ENCODE measurements at regions not wholly inside any gene's neighbourhood (a gene's known extent, or its start where the extent isn't known, plus 50 kb on each side); places are given as distances from the start of the nearest gene placed in this dataset.

GRCh38 chr3:147333098-147333497 is 73.2 kb downstream of the ZIC4 start:
- no CpG with 5 or more reads among the region's 3 CpGs for WGBS, 2 experiments (ENCODE audit: extremely low coverage in 2 of 2, insufficient read length in 1 of 2)
- intact Hi-C loops (cut with micrococcal nuclease) (no loop called here), in situ Hi-C loops (cut with MboI; ENCODE audit: low sequenced_read_pairs) (no loop called here), dilution Hi-C loops (cut with HindIII; ENCODE audit: low sequenced_read_pairs, unreplicated experiment) (no loop called here)
- no TSS peak for BruUV-seq (replicated peaks)
- no peak overlapping the region for H3K4me2 ChIP-seq (ENCODE audit: low read depth, low read length)
- no peak overlapping the region for H2AK5ac ChIP-seq (ENCODE audit: low read depth, low read length)
- H4K91ac ChIP-seq (ENCODE audit: insufficient read depth, low read depth, low read length), result no peak overlapping the region
- no peaks in the 10 kb centered on the region for H3K4me1 ChIP-seq (ENCODE audit: control insufficient read depth, insufficient read depth, low read length)
- no peak overlapping the region for H2AFZ ChIP-seq (replicated peaks; ENCODE audit: low read length, poor library complexity)
- H3K18ac ChIP-seq (ENCODE audit: low read depth, low read length), result no peak overlapping the region
- H2BK120ac ChIP-seq (ENCODE audit: low read depth, low read length), result no peak overlapping the region
- H3K23ac ChIP-seq (ENCODE audit: low read depth, low read length), result no peak overlapping the region
- H3K79me1 ChIP-seq (ENCODE audit: low read depth in 1 of 2, low read length in 2 of 2), result no peaks in the 10 kb centered on the region
- no peak overlapping the region for H2BK5ac ChIP-seq (ENCODE audit: low read depth, low read length, poor library complexity, severe bottlenecking)
- H3K56ac ChIP-seq (ENCODE audit: extremely low read depth, insufficient read depth, low read length), result no peak overlapping the region
- H3K36me3 ChIP-seq (ENCODE audit: control insufficient read depth, insufficient read depth, low read length), result no peaks in the 10 kb centered on the region
- H4K5ac ChIP-seq (ENCODE audit: low read depth, low read length), result no peak overlapping the region
- H2AK9ac ChIP-seq (replicated peaks; ENCODE audit: low read depth, low read length, poor library complexity), result no peak overlapping the region
- H3K14ac ChIP-seq (replicated peaks; ENCODE audit: low read depth, low read length), result no peak overlapping the region
- H3K27ac ChIP-seq (ENCODE audit: insufficient read depth, low read length), result no peak overlapping the region
- no peak overlapping the region for H4K8ac ChIP-seq (ENCODE audit: low read depth in 2 of 2, low read length in 2 of 2)
- no peak overlapping the region for H3K4me3 ChIP-seq (ENCODE audit: insufficient read depth, low read depth, low read length)
- H3K4ac ChIP-seq (ENCODE audit: low read depth, low read length), result no peak overlapping the region
- no peak for DNase-seq
- ATAC-seq (ENCODE audit: low read depth), result no peak
- TF ChIP-seq RAD21 (IDR thresholded peaks at IDR 0.05; ENCODE audit: low read length), result no peak
- no peak for TF ChIP-seq MAZ (IDR thresholded peaks at IDR 0.05; ENCODE audit: borderline replicate concordance, low read depth, low read length)
- TF ChIP-seq, protein P1, sequence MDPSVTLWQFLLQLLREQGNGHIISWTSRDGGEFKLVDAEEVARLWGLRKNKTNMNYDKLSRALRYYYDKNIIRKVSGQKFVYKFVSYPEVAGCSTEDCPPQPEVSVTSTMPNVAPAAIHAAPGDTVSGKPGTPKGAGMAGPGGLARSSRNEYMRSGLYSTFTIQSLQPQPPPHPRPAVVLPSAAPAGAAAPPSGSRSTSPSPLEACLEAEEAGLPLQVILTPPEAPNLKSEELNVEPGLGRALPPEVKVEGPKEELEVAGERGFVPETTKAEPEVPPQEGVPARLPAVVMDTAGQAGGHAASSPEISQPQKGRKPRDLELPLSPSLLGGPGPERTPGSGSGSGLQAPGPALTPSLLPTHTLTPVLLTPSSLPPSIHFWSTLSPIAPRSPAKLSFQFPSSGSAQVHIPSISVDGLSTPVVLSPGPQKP (IDR thresholded peaks at IDR 0.05; ENCODE audit: borderline replicate concordance, low read depth, low read length), result no peak
- no peak for TF ChIP-seq CHD1 (IDR thresholded peaks at IDR 0.05; ENCODE audit: low read depth, low read length)
- no peak for TF ChIP-seq USF2 (IDR thresholded peaks at IDR 0.05; ENCODE audit: low read depth, low read length)
- TF ChIP-seq SMC3 (IDR thresholded peaks at IDR 0.05; ENCODE audit: low read depth, low read length), result no peak
- no peak for TF ChIP-seq BHLHE40 (IDR thresholded peaks at IDR 0.05; ENCODE audit: low read depth, low read length)
- no peak for TF ChIP-seq RCOR1 (IDR thresholded peaks at IDR 0.05; ENCODE audit: insufficient replicate concordance, low read length)
- no peak for TF ChIP-seq MAFK (IDR thresholded peaks at IDR 0.05; ENCODE audit: low read depth, low read length)
- TF ChIP-seq MXI1 (IDR thresholded peaks at IDR 0.05; ENCODE audit: borderline replicate concordance, low read depth, low read length), result no peak
- no peak for TF ChIP-seq FOS (IDR thresholded peaks at IDR 0.05; ENCODE audit: low read depth, low read length)
- no peak for TF ChIP-seq CTCF (conservative IDR thresholded peaks at IDR 0.05; ENCODE audit: low read depth, low read length)
- no peak for TF ChIP-seq CEBPB (IDR thresholded peaks at IDR 0.05; ENCODE audit: low read depth, low read length)
- no peak for TF ChIP-seq NFE2L2 (IDR thresholded peaks at IDR 0.05; ENCODE audit: low read depth, low read length)
- TF ChIP-seq POLR2A (IDR thresholded peaks at IDR 0.05; ENCODE audit: low read depth, low read length), result no peak
- TF ChIP-seq RFX5 (IDR thresholded peaks at IDR 0.05; ENCODE audit: low read depth, low read length), result no peak
- H3K9ac ChIP-seq (ENCODE audit: low read depth, low read length), result no peak overlapping the region
- peaks cover 6% of the 10 kb centered on the region; the same call in 1 of the 2 replicates for H3K27me3 ChIP-seq (ENCODE audit: control insufficient read depth, insufficient read depth, low read length)
- H2BK20ac ChIP-seq (ENCODE audit: low read depth, low read length), result no peak overlapping the region
- no peaks in the 10 kb centered on the region for H4K20me1 ChIP-seq (ENCODE audit: insufficient read depth, low read length)
- CTCF ChIA-PET, result no interaction called here
- H3K9me3 ChIP-seq (ENCODE audit: control insufficient read depth, insufficient read depth, low read length), result no peaks in the 10 kb centered on the region
- POLR2A ChIA-PET (ENCODE audit: unreplicated experiment), result no interaction called here
- H3K9me1 ChIP-seq (ENCODE audit: insufficient read depth, low read length), result no peaks in the 10 kb centered on the region
- no peak overlapping the region for H2BK15ac ChIP-seq (ENCODE audit: low read depth, low read length)
